ENCODE measurements at regions not wholly inside any gene's neighbourhood (a gene's known extent, or its start where the extent isn't known, plus 50 kb on each side); places are given as distances from the start of the nearest gene placed in this dataset.

- DNase-seq (ENCODE audit: low read depth in 1 of 2, low spot score in 2 of 2): no peak
- no peak for TF ChIP-seq CHD1 (IDR thresholded peaks at IDR 0.05; ENCODE audit: low read depth, low read length)
Measured at GRCh38 chr10:114730291-114730690, 72.2 kb upstream of the ABLIM1 start.

More at GRCh38 chr10:114730291-114730690, 72.2 kb upstream of the ABLIM1 start:
- no peak overlapping the region for H3K23ac ChIP-seq (ENCODE audit: insufficient read length)
- no peak overlapping the region for H2BK20ac ChIP-seq (ENCODE audit: low read length)
- no peak overlapping the region for H2BK5ac ChIP-seq (ENCODE audit: low read depth, low read length)
- H3K4me1 ChIP-seq (replicated peaks in 1 of 4; ENCODE audit: control insufficient read depth in 3 of 4, insufficient read depth in 4 of 4, low read length in 3 of 4): no peaks in the 10 kb centered on the region
- no peak overlapping the region for H2BK120ac ChIP-seq (replicated peaks; ENCODE audit: low read depth, low read length)
- H3K18ac ChIP-seq (ENCODE audit: extremely low read depth, low read length): no peak overlapping the region
- ChIA-PET POLR2A (ENCODE audit: partially characterized antibody) (interaction anchor here (0.6 kb wide), 1 partner anchor 183 kb away, joined by 3 read pairs; no protein-coding TSS in a partner anchor), CTCF (ENCODE audit: partially characterized antibody) (interaction anchor here (0.6 to 1.3 kb wide), 4 partner anchors 27 to 426 kb away, joined by 3 to 4 read pairs (median 3); no protein-coding TSS in a partner anchor)
- no peaks in the 10 kb centered on the region for H4K20me1 ChIP-seq (replicated peaks in 1 of 2; ENCODE audit: control insufficient read depth in 1 of 2, insufficient read depth in 2 of 2, low read length in 2 of 2)
- no peak overlapping the region for H3K14ac ChIP-seq (ENCODE audit: insufficient read length)
- H3K27me3 ChIP-seq (replicated peaks in 1 of 4; ENCODE audit: control insufficient read depth in 3 of 4, extremely low read depth in 1 of 4, insufficient read depth in 3 of 4, low read length in 3 of 4): no peaks in the 10 kb centered on the region
- no peak overlapping the region for H2AK5ac ChIP-seq (ENCODE audit: low read depth, low read length)
- FAIRE-seq: no peak
- no peak overlapping the region for H4K5ac ChIP-seq (ENCODE audit: insufficient read length, low read depth, low read length)
- H3K9ac ChIP-seq (replicated peaks in 1 of 4; ENCODE audit: extremely low read depth in 1 of 4, low read depth in 3 of 4, low read length in 3 of 4): no peak overlapping the region
- H3K79me1 ChIP-seq (ENCODE audit: low read depth, low read length): no peaks in the 10 kb centered on the region
- H3K36me3 ChIP-seq (ENCODE audit: control insufficient read depth in 2 of 4, insufficient read depth in 4 of 4, low read length in 3 of 4): no peaks in the 10 kb centered on the region
- no peaks in the 10 kb centered on the region for H3K23me2 ChIP-seq (ENCODE audit: low read depth, low read length)
- no peak overlapping the region for H2AFZ ChIP-seq (ENCODE audit: low read length)
- H4K91ac ChIP-seq (replicated peaks; ENCODE audit: insufficient read length, low read length): no peak overlapping the region
- no peak overlapping the region for H3K4ac ChIP-seq (replicated peaks; ENCODE audit: insufficient read length, low read depth, low read length)
- WGBS, 2 experiments (ENCODE audit: extremely low coverage in 1 of 2, insufficient coverage in 1 of 2, insufficient read length in 1 of 2, insufficient replicate concordance in 2 of 2, low coverage in 1 of 2, low lambda C conversion rate in 2 of 2, missing lambda C conversion rate in 1 of 2): 89% methylated on average over 4 of the region's 6 CpGs; no CpG with 5 or more reads in 1 of the 2 experiments
- H4K8ac ChIP-seq (ENCODE audit: extremely low read depth, insufficient read depth, low read length): no peak overlapping the region
- no peak overlapping the region for H2BK12ac ChIP-seq (ENCODE audit: low read depth, low read length)
- no peaks in the 10 kb centered on the region for H3K79me2 ChIP-seq (ENCODE audit: control insufficient read depth in 1 of 2, insufficient read depth in 2 of 2, low read length in 2 of 2)
- H3K9me3 ChIP-seq (ENCODE audit: insufficient read depth in 2 of 2, low read depth in 1 of 2, low read length in 1 of 2): no peaks in the 10 kb centered on the region
- no peak overlapping the region for H3K4me3 ChIP-seq (ENCODE audit: extremely low read depth in 1 of 4, insufficient read depth in 2 of 4, low read depth in 3 of 4, low read length in 4 of 4)
- no peak overlapping the region for H3K4me2 ChIP-seq (ENCODE audit: insufficient read depth in 1 of 2, low read depth in 2 of 2, low read length in 2 of 2)
- no peak overlapping the region for H3K27ac ChIP-seq (ENCODE audit: low read depth, low read length)
- no peak overlapping the region for H2BK15ac ChIP-seq (ENCODE audit: low read length)
- H3K56ac ChIP-seq (replicated peaks; ENCODE audit: insufficient read length, low read depth, low read length): no peak overlapping the region
